ENCODE measurements at regions not wholly inside any gene's neighbourhood (a gene's known extent, or its start where the extent isn't known, plus 50 kb on each side); places are given as distances from the start of the nearest gene placed in this dataset.

DNA sequence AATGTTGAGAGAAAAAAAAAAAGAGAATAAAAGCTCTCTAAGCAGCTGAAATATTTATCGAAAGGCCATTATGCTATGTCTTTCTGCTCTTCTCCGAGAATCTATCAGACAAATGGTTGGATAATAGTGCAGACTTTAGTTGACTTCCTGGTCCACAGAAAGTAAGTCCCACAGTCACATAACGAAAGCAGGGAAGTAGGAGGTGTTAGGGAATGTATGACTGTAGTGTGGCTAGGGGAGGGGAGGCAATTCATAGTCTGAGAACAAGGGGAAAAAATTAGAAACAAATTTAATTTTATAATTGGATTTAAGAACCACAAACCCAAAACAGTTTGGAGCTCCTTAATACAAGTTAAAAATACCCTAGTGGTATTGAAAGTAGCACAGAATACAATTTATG, 79.7 kb upstream of the VEGFC start:
- TF ChIP-seq, protein P1, sequence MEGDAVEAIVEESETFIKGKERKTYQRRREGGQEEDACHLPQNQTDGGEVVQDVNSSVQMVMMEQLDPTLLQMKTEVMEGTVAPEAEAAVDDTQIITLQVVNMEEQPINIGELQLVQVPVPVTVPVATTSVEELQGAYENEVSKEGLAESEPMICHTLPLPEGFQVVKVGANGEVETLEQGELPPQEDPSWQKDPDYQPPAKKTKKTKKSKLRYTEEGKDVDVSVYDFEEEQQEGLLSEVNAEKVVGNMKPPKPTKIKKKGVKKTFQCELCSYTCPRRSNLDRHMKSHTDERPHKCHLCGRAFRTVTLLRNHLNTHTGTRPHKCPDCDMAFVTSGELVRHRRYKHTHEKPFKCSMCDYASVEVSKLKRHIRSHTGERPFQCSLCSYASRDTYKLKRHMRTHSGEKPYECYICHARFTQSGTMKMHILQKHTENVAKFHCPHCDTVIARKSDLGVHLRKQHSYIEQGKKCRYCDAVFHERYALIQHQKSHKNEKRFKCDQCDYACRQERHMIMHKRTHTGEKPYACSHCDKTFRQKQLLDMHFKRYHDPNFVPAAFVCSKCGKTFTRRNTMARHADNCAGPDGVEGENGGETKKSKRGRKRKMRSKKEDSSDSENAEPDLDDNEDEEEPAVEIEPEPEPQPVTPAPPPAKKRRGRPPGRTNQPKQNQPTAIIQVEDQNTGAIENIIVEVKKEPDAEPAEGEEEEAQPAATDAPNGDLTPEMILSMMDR (IDR thresholded peaks at IDR 0.05; ENCODE audit: extremely low read depth in 1 of 2, insufficient read depth in 1 of 2, low read depth in 1 of 2, low read length in 2 of 2): no peak
- TF ChIP-seq POLR2AphosphoS5 (IDR thresholded peaks at IDR 0.05; ENCODE audit: insufficient read depth, low read depth, low read length) (no peak), JUN (IDR thresholded peaks at IDR 0.05; ENCODE audit: borderline replicate concordance, insufficient read depth, insufficient read length, low read depth) (no peak), MYC (IDR thresholded peaks at IDR 0.05; ENCODE audit: low read depth, low read length) (no peak), EZH2 (IDR thresholded peaks at IDR 0.05; ENCODE audit: borderline replicate concordance, low read depth, low read length, severe bottlenecking) (no peak), POLR2A (IDR thresholded peaks at IDR 0.05; ENCODE audit: low read depth, low read length) (no peak)
- TF ChIP-seq, protein P2, sequence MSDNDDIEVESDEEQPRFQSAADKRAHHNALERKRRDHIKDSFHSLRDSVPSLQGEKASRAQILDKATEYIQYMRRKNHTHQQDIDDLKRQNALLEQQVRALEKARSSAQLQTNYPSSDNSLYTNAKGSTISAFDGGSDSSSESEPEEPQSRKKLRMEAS (IDR thresholded peaks at IDR 0.05; ENCODE audit: insufficient read depth, insufficient read length): no peak
